HuH-7 (cell line): ENCODE measurements at regions not wholly inside any gene's neighbourhood (a gene's known extent, or its start where the extent isn't known, plus 50 kb on each side); places are given as distances from the start of the nearest gene placed in this dataset.

Experiments used
- DNase-seq: peaks from one replicate; pipeline ENCODE4 v3.0.0; 2011; ENCODE audit warnings: low spot score

DNA sequence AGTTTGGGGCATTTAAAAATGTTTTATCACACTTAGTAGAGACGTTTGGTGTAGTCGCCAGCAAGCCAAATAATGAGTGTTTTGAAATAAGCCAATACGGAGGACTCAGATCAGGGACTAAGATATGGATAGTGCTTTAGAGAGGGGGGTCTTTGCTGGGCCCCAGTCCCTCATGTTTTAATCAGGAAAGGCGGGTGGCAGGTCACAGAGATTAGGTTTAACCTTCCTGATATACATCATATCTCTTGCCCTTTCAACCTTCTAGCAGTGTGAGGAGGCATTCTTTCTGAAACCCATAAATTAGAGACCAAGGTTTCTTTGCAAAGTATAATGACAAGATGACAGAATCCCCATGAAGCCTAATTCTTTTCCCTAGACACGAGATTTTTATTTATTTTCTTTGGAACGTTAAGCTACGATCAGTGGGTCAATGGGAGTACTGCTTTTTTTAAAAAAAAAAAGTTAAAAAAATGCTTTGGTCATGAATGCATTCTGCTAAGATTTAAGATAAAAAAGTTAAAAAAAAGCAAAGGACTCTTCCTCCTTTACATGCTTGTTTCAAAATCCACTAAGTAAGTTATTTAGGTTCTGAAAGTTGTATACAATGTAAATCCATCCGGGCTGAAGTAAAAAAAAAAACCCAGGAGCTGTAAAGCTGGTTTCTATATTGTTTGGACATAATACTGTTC is 572.1 kb upstream of the SALL1 start:
- no peak for DNase-seq

DNA sequence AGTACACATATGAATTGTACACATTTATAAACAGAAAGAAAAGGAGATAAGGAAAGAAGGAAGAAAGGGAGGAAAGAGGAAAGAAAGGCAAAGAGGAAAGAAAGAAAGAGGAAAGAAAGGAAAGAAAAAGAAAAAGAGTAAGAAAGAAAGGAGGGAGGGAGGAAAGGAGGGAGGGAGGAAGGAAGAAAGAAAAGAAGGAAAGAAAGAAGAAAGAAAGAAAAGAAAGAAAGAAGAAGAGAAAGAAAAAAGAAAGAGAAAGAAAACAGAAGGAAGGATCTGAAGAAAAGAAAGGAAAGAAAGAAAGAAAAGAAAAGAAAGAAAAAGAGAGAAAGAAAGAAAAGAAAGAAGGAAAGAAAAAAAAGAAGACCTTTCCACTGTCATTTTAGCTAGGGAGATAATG is 571.4 kb upstream of the SALL1 start:
- no peak for DNase-seq

DNA sequence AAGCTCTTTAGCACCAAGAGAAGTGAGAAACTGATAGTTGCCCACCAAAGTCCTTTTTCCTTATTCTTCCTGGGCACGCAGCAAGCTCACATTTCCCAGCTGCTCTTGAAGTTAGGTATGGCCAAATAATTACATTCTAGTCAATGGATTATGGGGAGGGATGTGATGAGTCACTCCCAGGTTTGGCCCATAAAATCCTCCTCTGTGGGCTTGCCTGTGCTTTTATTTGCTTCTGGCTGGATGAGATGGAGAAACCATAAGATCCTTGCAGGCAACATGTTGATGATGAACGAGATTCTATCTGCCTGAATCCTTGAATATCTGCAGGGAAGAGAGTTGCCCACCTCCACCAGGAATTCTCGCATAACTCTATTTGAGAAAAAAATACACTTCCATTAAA is 568.3 kb upstream of the SALL1 start:
- DNase-seq: no peak

DNA sequence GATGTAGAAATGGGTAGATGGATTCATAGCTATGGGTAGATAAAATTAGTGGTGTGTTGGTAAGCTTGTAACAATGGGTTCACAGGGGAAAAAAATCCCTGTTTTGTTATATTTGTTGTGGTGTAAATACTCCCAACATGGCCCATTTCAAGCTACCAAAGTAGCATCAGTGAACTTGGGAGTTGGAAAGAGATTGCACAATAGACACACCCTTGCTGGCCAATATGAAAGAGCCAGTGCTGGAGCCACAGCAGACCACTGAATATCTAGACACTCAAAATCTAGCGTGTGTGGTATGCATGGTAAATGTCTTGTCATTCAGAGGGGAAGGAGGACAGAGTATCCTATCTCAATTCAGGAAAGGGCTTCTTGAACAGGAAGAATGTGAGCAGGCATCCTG is 565.1 kb upstream of the SALL1 start:
- no peak for DNase-seq

DNA sequence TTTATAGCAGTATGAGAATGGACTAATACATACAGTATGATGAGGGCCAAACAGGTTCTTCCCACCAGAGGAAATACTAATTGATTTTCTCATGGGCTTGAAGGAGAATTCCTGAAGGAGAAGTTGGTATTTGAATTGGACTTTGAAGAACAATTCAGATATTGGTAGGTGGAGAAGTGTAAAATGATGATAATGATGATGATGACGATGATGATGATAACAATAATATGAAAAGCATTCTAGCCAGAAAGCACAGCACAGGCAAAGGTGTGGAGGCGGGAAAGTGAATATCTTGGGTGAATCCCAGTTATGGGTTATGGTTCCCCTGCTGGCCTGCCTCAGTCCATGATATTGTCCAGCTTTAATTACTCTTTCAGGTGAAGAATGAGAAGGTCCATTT is 562.4 kb upstream of the SALL1 start:
- no peak for DNase-seq

DNA sequence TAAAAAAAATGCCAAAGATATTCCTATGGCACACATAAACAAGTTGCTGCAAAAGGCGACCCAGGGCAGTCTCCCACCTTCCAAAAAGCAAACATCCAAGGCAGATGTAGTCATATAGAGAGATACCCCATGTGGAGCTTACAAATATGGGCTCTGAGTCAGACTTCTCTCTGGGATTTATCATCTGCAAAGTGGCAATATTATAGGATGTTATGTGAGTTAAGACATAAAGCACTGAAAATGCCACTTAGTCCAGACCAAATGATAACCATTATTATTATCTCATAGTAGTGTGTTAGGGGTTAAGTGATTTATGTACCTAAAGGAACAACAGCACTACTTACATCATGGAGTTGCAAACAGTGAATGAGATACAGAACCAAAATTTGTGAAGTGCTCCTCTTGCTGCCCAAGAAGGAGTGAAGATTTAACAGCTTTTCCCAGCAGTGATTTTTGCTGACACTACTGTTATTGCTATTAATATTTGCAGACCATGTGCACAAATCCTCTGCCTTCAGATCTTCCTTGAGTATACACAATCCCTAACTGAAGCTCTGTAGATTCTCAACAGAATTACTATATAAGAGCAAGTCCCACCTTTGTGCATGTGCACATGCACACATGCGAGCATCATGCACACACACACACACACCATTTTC is 560.0 kb upstream of the SALL1 start:
- no peak for DNase-seq

DNA sequence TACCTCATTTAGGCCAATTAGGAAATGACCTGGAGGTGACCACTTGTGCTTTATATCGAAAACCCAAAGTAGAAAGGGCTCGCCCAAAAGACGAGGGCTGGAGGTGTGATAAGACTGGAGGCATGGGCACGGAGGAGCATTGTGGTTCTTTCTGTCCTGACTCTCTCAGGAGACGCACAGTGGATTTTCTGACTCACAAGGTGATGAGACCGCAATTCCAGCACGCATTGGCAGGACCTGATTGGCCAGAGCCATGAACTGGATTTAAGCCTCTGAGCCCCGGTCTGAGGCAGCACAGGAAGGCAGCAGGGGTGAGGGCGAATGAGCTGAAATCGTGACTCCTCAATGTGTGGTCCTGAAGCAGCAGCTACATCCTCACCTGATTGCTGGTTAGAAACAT is 559.1 kb upstream of the SALL1 start:
- no peak for DNase-seq

DNA sequence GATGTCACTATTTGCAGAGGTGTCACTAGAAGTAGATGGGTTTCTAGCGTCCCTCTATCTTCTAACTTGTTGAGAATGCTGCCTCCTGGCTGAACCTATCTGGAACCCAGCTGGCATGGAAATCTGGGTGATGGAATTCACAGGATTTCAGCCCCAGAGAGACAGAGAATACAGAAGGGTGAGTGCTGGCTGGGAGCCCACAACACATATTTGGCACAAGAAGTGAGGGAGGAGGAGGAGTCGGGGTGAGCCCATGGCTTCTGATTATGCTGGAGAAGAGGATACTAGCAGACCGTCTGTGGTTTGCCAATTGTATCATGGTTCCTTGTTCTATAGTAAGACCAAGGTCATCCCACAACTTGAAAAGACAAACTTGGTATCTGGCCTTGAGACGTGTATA is 557.8 kb upstream of the SALL1 start:
- DNase-seq: no peak

DNA sequence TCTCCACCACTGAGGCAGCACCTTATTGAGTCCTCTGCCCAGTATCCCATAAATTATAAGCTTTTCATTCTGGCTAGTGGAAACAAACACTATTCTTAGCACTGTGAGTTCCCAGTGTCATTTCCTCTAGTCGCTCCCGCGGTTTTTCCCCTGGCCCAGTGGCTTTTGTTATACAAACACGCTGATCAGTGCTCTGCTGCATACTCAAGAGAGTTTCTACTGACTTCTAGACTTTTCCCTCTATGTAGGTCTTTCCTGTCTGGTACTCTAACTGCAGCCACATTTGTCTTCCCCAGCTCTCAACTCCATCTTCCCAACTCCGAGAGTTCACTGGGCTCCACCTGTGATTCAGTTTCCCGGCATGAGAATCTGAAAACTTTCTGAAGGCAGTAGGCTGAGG is 556.6 kb upstream of the SALL1 start:
- no peak for DNase-seq

DNA sequence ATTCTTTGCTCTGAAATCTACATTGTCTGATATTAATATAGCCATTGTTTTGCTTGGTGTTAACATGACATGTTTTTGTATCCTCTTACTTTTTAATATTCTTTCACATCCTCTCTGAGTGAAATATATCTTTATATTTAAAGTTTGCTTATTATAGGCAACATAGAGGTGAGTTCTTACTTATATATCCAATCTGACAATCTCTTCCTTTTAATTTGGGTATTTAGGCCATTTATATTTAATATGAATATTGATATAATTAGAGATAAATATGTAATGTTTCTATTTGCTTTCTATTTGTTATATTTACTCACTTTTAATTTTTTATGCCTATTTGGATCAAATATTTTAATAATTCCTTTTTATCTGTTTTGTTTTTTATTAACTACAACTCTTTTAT is 554.1 kb upstream of the SALL1 start:
- DNase-seq: no peak

DNA sequence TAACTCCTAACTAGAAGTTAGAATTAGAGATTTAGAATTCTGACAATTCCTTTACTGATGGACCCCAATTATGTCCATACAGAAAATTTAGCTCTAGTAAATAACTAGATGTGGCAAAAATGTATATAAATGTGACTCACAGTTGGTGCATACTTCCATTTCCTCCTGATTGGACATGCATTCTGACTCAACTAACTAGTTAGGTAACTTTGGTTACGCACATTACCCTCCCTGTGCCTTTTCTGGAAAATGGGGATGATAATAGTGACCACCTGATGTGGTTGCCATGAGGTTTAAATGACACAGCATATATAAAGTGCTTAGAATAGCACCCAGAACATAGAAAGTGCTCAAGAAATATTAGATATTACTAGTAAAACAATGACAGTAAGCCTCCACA is 550.0 kb upstream of the SALL1 start:
- no peak for DNase-seq

DNA sequence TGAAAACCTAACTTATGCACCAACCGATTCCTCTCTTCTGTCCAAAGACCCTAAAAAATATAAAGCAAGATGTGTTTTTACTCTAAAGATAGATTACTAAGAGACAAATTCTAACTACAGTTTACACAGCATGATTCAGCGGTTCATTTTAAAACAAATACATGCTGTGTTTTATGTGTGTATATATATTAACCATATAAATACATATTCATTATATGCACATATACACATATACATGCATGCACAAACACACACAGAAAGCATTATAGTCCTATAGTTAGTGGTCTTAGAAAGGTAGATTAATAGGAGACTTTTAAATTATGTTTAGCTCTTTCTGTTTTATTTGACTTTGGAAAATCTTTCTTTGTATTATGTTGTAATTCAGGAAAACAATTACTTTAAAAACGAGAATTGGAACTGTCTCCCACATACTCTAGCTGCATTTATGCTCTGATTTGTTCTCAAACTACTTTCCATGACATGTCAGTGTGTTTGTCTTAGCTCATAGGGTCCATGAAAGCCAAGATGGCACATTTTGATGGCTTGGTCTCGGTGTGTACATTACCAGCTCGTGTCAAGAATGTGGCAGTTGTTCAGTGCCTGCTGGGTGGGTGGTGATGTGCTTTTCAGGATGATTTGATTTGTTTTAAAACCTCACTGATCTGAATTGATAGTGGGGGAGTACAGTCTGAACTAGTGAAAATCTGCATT is 548.8 kb upstream of the SALL1 start:
- DNase-seq: no peak

DNA sequence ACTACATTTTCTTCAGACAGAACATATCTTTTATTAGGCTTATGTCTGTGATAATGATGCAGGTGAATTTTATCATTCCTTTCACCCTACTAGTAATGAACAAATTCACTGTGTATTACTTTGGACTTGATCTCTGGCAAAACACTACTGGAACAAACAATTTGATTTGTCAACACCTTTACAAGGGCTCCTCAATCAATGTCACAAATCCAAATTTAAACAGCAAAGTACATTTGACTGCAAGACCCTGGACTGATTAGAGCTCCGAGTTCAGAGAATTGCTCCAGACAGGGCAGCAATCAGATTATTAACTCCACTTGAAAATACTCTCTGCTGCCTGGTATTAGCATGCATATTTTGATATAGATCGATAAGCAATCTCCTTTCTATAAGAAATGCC is 547.6 kb upstream of the SALL1 start:
- DNase-seq: no peak

DNA sequence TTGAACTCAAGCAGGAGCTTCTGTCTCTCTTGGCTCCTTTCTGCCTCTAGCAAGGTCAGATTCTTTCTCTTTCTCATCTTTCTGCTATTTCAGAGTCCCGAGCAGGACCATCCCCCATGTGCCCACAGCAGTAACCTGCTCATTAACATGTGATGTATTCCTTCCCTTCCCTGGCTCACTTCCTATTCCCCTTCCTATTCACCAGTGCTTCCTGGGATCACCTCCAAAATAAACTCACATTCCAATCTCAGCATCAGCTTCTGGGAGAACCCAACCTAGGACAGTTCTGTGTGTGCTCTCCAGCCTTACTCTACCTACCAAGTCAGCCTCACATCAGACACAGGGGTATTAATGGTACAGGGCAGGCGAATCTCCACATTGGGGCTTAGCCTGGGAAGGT is 546.4 kb upstream of the SALL1 start:
- DNase-seq: no peak

DNA sequence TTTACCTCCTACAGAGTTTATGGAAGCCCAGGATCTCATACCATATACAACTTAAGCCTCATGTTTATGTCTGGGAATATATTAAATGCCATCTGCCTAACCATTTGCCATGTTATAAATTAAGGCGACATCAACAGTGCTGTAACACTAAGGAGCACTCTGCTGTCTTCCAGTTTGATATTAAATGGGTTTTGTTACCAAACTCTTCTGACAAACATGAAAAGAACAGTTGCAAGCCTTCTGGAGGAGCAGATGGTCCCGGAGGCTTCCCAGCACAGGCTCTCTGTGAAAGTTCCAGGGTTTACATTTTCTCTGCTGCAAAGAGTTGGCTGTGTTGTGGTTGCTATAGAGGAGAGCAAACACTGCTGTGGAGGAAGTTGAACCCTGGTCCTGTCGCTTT is 545.3 kb upstream of the SALL1 start:
- no peak for DNase-seq

DNA sequence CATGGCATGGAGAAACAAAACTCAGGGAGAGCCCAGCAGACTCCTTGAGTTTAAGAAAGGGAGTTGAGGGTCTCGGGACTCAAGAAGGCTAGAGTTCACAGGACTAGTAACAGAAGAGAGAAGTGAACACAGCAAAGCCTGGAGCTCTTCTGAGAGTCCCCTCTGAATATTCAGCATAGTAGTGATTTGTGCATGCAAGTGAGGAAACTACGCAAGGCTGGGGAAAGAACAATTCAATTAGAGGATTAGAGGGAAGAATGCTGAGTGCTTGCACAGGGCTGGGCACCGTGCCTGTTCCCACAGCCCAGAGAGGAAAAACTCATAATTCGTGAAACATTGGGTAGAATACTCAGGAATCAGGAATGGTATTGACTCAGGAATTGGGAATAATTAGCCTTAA is 540.0 kb upstream of the SALL1 start:
- DNase-seq: no peak

DNA sequence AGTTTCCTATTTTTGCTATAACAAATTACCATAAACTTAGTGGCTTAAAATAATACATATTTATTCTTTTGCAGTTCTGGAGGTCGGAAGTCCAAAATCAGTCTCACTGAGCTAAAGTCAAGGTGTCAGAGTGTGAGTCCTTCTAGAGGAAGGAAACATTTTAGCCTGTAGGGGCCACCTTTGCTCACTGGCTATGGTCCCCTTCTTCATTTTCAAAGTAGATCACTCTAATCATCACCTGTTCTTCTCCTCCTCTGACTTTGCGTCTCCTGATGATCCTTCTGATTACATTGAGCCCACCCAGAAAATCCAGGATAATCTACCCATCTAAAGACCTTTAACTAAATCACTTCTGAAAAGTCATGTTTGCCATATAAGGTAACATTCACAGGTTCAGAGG is 534.4 kb upstream of the SALL1 start:
- DNase-seq: no peak

DNA sequence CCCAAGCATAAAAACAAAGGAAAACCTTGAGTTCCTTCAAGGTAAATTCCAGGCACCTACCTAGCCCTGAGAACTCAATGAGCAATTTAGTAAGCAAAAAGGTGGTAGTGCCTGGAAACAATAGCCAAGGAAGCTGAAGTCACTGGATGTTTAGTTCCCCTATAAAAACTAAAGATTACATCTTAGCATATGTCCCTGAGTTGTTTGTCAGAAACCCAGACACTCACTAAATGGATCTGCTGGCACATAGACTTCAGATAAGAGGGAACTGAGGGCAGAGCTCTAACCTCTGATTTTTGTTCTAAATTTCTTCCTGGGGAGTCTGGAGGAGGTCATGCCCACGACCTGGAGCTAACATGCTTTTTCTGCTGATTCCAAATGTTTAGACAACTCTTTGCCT is 532.8 kb upstream of the SALL1 start:
- DNase-seq: no peak

DNA sequence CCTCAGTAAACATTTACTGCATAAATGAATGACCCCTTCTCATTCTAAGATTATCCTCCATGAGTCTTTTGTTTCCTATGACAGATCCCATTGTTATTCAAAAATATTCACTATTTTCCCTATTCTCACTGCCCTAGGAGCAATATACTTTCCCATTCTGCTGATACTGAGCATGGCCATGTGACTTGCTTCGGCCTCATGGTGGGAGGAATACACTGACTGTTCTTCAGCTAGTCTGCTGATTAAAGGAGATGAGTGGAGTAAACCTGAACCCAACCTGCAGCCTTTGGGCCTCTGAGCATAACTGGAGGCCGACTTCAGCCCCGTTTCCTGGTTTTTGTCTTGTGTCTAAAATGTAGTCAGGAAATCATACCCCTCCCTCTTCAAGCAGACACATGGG is 531.8 kb upstream of the SALL1 start:
- no peak for DNase-seq

DNA sequence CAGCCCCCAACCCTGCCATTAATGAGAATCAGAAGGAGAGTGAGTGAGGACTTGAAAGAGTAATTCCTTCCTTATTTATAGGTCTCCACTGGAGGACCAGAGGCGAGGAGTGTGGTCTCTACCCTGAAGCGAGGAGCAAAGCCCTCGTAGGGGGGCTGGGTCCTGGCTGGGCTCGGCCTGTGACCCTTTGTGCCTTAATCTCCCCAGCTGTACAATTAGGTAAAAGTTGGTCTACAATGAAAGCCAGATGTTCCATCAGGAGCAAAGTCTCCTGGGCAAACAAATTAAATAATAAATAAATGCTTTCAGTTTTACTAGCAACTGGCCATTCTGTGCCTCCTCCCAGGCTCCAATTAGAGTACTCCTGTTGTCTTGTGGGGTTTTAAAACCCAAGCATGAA is 523.5 kb upstream of the SALL1 start:
- DNase-seq: no peak

DNA sequence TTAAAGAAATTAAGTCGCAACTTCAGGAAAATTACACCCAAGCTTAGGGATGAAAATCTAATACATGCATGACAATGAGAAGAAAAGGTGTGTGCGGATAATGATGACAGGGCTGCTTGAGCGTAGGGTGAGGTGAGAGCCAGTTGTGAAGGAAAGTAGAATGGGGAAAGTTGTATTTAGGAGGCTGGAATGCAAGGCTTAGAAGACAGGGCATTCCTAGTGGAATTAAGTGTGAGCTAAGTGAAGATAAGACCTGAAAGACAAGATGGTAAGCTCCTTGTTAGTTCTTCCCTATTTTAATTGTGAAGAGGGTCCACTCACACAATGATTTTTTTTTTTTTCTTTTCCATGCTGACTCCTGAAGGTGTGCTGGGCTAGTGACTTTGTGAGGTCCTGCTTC is 519.5 kb upstream of the SALL1 start:
- DNase-seq: no peak

DNA sequence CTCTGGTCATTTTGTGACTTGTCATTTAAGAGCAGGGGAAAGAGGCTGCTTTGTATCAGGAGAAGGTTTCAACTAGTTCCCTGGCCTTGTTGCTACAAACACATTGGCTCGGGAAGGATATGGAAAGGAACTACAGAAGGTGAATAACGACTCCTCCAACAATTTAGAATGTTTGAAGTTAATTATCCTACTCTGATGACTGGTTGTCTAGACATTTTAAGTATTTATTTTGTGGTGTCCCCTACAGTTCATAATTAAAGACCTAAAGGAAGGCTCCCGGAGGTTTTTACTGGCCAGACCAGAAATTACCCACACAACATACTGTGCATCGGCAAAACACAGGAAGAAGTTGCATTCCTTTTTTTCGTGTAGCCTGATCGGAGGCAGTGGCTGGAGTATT is 515.8 kb upstream of the SALL1 start:
- no peak for DNase-seq

DNA sequence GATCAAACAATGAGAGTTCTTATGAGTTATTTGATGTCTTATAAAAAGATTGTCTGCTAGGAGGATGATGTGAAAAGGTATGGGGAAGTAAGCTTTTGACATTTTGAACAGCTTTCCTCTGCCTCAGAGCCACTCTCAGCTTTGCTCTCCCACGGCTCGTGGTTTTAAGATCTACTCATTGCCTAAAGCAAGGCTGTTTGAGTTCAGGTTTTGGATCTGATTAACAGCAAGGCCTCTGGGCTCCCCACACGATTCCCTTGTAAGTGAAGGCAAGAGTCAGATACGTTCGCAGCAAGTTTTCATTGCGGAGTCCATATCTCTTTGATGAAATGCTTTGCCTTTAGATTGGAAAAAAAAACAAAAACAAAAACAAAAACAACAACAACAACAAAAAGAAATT is 515.0 kb upstream of the SALL1 start:
- DNase-seq: no peak
